Thyroid gland (tissue), 4 donors: ENCODE measurements at regions not wholly inside any gene's neighbourhood (a gene's known extent, or its start where the extent isn't known, plus 50 kb on each side); places are given as distances from the start of the nearest gene placed in this dataset.

Experiments
- CTCF ChIP-seq, 6 experiments: fragments of 200-600 bp in 3 of 6; fragments of 450-650 bp in 3 of 6; sonication (generic) in 3 of 6; IDR thresholded peaks; one replicate each; pipeline ENCODE4 v1.5.1; 2016 to 2019; ENCODE audit warnings: antibody characterized with exemption in 6 of 6, mild to moderate bottlenecking in 2 of 6, inconsistent platforms in 1 of 6, moderate library complexity in 1 of 6
- POLR2A ChIP-seq, 2 donors: fragments of 450-650 bp; IDR thresholded peaks; one replicate each; pipeline ENCODE4 v1.6.1; 2017; ENCODE audit warnings: antibody characterized with exemption in 2 of 2, mild to moderate bottlenecking in 2 of 2, moderate library complexity in 1 of 2

- TF ChIP-seq CTCF (IDR thresholded peaks at IDR 0.05) (no peak), POLR2A (IDR thresholded peaks at IDR 0.05) (no peak)
Measured at GRCh38 chr6:165205632-165206031, 103.8 kb downstream of the C6orf118 start.
